Stomach (tissue), 4 donors: ENCODE measurements at regions not wholly inside any gene's neighbourhood (a gene's known extent, or its start where the extent isn't known, plus 50 kb on each side); places are given as distances from the start of the nearest gene placed in this dataset.

Source experiments
- CTCF ChIP-seq, 7 experiments: fragments of 450-650 bp in 4 of 7; fragments of 200-600 bp in 3 of 7; sonication (generic) in 3 of 7; IDR thresholded peaks; one replicate each; pipeline ENCODE4 v1.5.1; 2016 to 2019; ENCODE audit warnings: antibody characterized with exemption in 7 of 7, control low read depth in 2 of 7, mild to moderate bottlenecking in 1 of 7
- EP300 ChIP-seq: sonication (generic); formaldehyde crosslinking; IDR thresholded peaks from one replicate; pipeline ENCODE4 v1.6.1; 2017; ENCODE audit warnings: antibody characterized with exemption
- POLR2A ChIP-seq, 4 donors: fragments of 450-650 bp; IDR thresholded peaks; one replicate each; pipeline ENCODE4 v1.6.1; 2016; ENCODE audit warnings: antibody characterized with exemption in 4 of 4, control low read depth in 2 of 4, mild to moderate bottlenecking in 1 of 4, moderate library complexity in 1 of 4

GRCh38 chr2:36146765-36147164, 208.8 kb upstream of the CRIM1 start:
- no peak for TF ChIP-seq CTCF (IDR thresholded peaks at IDR 0.05)
- no peak for TF ChIP-seq POLR2A (IDR thresholded peaks at IDR 0.05)
- TF ChIP-seq EP300, result no peak
